HL-60 (cell line): ENCODE measurements at regions not wholly inside any gene's neighbourhood (a gene's known extent, or its start where the extent isn't known, plus 50 kb on each side); places are given as distances from the start of the nearest gene placed in this dataset.

Experiments used
- DNase-seq, 2 experiments: peaks; one replicate each; pipeline ENCODE4 v3.0.0-alpha.2; 2010 to 2020; ENCODE audit warnings: low read depth in 1 of 2, low spot score in 1 of 2
- H3K27ac ChIP-seq: fragments of 250-450 bp; sonication (Bioruptor Pico); replicated peaks from 2 replicates; pipeline ENCODE4 v1.5.1; 2020; ENCODE audit warnings: mild to moderate bottlenecking, moderate library complexity
- H3K27me3 ChIP-seq: fragments of 250-450 bp; sonication (Bioruptor Pico); 2 replicates; pipeline ENCODE4 v1.5.1; 2021; ENCODE audit warnings: mild to moderate bottlenecking, moderate library complexity; ENCODE audit not compliant: insufficient read depth, poor library complexity, severe bottlenecking
- H3K4me3 ChIP-seq: replicated peaks from 2 replicates; pipeline ENCODE4 v1.5.1; 2011; ENCODE audit warnings: mild to moderate bottlenecking, control low read depth, low read length; ENCODE audit not compliant: insufficient read depth
- GABPA ChIP-seq: IDR thresholded peaks from 2 replicates; pipeline ENCODE4 v1.6.1; 2012; ENCODE audit warnings: low read depth
- POLR2AphosphoS5 ChIP-seq: IDR thresholded peaks from 2 replicates; pipeline ENCODE4 v1.6.1; 2012; ENCODE audit warnings: low read depth
- SPI1 ChIP-seq: IDR thresholded peaks from 2 replicates; pipeline ENCODE4 v1.6.1; 2012; ENCODE audit warnings: low read depth, mild to moderate bottlenecking, borderline replicate concordance
- TF ChIP-seq, protein P1 (sequence below): IDR thresholded peaks from 2 replicates; pipeline ENCODE4 v1.6.1; 2012; ENCODE audit warnings: low read depth; ENCODE audit not compliant: insufficient replicate concordance
- TF ChIP-seq, protein P2 (sequence below): IDR thresholded peaks from one replicate; pipeline ENCODE4 v1.5.1; 2011; ENCODE audit warnings: low read length, control low read depth, inconsistent platforms; ENCODE audit not compliant: insufficient read depth

DNA sequence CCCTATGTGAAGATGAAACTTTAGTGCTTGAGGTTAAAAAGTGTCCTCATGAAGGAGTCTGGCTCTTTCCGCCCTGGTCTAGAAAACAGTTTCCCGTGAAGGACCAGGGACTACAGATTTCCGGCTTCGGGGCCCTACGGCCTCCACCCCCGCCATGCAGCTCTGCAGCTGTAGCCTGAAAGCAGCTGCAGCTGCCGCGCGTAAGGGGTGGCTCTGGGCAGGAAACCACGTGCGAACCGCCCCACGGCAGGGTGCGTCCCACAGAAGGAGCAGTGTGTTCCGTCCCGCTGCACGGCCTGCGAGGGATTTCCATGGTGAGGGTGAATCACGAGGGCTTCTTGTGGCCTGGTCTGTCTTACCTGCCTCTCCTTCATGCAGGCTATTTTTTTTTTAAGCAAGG is 117.0 kb downstream of the ERMARD start:
- TF ChIP-seq, protein P1, sequence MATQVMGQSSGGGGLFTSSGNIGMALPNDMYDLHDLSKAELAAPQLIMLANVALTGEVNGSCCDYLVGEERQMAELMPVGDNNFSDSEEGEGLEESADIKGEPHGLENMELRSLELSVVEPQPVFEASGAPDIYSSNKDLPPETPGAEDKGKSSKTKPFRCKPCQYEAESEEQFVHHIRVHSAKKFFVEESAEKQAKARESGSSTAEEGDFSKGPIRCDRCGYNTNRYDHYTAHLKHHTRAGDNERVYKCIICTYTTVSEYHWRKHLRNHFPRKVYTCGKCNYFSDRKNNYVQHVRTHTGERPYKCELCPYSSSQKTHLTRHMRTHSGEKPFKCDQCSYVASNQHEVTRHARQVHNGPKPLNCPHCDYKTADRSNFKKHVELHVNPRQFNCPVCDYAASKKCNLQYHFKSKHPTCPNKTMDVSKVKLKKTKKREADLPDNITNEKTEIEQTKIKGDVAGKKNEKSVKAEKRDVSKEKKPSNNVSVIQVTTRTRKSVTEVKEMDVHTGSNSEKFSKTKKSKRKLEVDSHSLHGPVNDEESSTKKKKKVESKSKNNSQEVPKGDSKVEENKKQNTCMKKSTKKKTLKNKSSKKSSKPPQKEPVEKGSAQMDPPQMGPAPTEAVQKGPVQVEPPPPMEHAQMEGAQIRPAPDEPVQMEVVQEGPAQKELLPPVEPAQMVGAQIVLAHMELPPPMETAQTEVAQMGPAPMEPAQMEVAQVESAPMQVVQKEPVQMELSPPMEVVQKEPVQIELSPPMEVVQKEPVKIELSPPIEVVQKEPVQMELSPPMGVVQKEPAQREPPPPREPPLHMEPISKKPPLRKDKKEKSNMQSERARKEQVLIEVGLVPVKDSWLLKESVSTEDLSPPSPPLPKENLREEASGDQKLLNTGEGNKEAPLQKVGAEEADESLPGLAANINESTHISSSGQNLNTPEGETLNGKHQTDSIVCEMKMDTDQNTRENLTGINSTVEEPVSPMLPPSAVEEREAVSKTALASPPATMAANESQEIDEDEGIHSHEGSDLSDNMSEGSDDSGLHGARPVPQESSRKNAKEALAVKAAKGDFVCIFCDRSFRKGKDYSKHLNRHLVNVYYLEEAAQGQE = no peak
- TF ChIP-seq SPI1 (no peak), GABPA (no peak), POLR2AphosphoS5 (no peak)
- TF ChIP-seq, protein P2, sequence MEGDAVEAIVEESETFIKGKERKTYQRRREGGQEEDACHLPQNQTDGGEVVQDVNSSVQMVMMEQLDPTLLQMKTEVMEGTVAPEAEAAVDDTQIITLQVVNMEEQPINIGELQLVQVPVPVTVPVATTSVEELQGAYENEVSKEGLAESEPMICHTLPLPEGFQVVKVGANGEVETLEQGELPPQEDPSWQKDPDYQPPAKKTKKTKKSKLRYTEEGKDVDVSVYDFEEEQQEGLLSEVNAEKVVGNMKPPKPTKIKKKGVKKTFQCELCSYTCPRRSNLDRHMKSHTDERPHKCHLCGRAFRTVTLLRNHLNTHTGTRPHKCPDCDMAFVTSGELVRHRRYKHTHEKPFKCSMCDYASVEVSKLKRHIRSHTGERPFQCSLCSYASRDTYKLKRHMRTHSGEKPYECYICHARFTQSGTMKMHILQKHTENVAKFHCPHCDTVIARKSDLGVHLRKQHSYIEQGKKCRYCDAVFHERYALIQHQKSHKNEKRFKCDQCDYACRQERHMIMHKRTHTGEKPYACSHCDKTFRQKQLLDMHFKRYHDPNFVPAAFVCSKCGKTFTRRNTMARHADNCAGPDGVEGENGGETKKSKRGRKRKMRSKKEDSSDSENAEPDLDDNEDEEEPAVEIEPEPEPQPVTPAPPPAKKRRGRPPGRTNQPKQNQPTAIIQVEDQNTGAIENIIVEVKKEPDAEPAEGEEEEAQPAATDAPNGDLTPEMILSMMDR = no peak
- H3K27ac ChIP-seq = no peak overlapping the region
- no peaks in the 10 kb centered on the region for H3K27me3 ChIP-seq
- DNase-seq = peak in 1 of 2 experiments; percentile 3
- no peak overlapping the region for H3K4me3 ChIP-seq

DNA sequence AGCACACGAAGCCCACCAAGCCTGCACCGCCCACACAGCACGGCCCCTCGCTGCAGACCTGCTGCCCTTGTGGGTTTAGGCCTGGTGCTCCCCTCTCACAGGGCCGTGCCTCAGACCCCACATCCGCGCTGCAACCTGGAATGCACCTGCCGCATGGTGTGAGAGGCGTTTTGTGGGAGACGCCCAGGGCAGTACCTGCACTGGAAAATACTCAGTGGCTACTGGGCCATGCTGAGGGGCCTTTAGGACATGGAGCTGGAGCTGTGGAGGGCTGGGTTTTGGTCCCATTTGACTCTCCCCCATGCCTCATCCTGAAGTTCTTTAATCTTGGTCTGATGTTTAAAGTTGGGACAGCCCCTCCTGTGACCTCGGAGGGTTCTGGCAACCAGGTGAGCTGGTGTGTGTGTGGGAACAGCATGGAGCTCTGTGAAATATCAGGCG is 116.3 kb downstream of the ERMARD start:
- DNase-seq = no peak
- Histone ChIP-seq H3K27ac (no peak overlapping the region), H3K27me3 (no peaks in the 10 kb centered on the region), H3K4me3 (no peak overlapping the region)
- TF ChIP-seq, protein P2 = no peak
- TF ChIP-seq, protein P1 = no peak

GRCh38 chr6:169866668-169867521 is 115.5 kb downstream of the ERMARD start:
- TF ChIP-seq, protein P2 = no peak
- TF ChIP-seq GABPA (no peak), SPI1 (no peak), POLR2AphosphoS5 (no peak)
- TF ChIP-seq, protein P1 = no peak
- Histone ChIP-seq H3K4me3 (no peak overlapping the region), H3K27ac (no peak overlapping the region), H3K27me3 (no peaks in the 10 kb centered on the region)
- DNase-seq = no peak
